DMS 273 treated with DMSO at 0.1 percent for 48 hours (cell line): ENCODE measurements at regions not wholly inside any gene's neighbourhood (a gene's known extent, or its start where the extent isn't known, plus 50 kb on each side); places are given as distances from the start of the nearest gene placed in this dataset.
A peak's percentile ranks its signal among the peaks of the same experiment; 100 is the strongest.

Experiments
- DNase-seq: peaks from one replicate; lab custom pipeline; 2025; lab: John Stamatoyannopoulos, UW

GRCh38 chr11:91810871-91811270, 413.7 kb upstream of the FAT3 start:
- no peak for DNase-seq

DNA sequence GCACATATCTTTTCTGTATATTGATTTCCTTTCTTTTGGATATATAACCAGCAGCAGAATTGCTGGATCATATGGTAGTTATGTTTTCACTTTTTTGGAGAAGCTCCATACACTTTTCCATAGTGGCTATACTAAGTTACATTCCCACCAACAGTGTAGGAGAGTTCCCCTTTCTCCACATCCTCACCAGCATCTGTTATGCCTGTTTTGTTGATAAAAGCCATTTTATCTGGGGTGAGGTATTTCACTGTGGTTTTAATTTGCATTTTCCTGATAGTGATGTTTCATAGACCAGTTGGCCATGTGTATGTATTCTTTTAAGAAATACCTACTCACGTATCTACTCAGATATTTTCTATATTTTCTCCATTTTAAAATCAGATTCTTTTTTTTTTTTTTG, 419.3 kb upstream of the FAT3 start:
- no peak for DNase-seq

DNA sequence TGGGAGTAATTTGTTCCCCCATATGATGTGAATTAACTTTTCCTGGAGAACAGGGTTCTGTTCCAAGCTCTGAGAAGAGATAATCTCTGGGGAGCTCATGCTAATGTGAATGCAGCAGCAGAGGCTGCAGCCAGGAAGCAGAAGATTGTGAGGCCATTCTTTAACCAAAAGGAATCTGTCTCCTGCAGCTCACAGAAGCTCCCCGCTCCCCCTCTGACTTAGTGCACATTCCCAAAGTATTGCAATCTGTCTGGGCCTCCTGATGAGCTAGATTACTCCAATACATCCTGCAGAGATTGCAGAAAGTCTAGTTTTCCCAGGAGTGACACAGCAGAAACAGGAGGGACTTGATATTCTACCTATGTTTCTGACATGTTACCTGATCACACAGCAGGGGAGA, 420.6 kb upstream of the FAT3 start:
- no peak for DNase-seq

GRCh38 chr11:91802475-91802874, 422.1 kb upstream of the FAT3 start:
- DNase-seq, result no peak

DNA sequence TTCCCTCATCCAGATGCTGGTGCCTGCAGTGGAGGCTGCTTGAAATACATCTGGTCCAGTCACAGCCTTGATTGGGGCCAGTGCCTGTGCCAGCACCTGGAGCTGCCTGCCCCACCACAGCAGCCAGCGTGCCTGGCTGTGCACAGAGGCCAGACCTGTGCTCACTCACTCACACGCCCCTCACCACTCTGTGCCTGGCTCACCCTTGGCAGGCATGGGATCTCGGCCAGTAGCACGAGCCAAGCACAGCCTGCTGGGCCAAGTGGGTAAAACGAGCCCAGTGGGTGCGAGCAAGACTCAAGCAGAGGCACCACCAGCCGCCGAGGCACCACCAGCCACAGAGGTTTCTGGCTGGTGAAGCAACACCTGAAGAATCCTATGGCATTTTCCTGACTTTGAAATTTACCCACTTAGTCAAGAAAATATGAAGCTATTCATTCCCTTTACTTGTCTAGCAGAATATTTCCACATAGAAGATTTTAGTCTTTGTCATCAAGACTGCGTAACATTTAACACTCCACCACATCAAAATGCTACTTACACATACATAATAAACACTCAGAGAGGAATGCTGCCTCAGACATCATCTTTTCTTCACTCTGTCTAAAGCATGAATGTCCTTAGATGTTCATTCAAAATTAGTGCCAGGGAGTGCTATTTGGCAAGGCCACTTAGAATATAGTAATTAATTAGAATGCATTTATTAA, 424.3 kb upstream of the FAT3 start:
- no peak for DNase-seq

GRCh38 chr11:91798240-91798639, 426.4 kb upstream of the FAT3 start:
- DNase-seq, result no peak

DNA sequence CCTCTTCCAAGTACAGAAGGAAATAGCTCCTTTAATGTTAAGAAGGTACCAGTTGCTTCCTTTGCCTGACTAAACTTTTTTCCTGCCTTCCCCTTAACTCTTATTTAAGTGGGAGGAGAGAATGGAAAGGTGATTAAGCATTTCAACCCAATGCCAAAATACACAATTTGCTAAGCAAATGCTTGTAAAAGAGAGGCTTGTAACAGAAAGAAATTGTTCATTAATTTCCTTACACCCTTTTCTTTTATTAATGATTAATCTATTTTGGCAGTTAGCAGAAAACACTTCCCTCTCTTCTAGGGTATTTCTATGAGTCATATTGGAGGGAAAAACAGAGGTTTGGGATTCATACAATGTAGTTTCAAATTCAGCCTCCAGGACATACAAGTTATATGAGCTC, 427.6 kb upstream of the FAT3 start:
- no peak for DNase-seq

- DNase-seq, result no peak
Measured at GRCh38 chr11:91795139-91795887, 429.3 kb upstream of the FAT3 start.

DNA sequence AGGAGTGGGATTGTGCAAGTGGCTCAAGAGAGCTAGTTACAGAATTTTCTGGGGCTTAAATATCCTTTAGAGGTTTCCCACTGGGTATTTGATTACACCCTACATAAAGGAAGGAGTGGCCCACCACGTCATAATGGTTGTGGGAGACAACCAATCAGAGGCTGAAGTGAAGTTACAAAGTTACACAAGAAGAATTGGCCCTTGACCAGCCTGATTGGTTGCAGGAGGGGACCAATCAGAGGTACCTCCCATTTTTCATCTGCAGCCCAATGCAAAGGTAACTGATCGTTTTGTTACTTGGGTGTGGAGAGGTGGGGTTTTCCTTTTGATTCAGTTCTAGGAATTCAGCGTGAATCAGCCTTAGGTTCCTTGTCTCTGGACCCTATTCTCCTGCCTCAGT, 430.5 kb upstream of the FAT3 start:
- DNase-seq, result no peak

DNA sequence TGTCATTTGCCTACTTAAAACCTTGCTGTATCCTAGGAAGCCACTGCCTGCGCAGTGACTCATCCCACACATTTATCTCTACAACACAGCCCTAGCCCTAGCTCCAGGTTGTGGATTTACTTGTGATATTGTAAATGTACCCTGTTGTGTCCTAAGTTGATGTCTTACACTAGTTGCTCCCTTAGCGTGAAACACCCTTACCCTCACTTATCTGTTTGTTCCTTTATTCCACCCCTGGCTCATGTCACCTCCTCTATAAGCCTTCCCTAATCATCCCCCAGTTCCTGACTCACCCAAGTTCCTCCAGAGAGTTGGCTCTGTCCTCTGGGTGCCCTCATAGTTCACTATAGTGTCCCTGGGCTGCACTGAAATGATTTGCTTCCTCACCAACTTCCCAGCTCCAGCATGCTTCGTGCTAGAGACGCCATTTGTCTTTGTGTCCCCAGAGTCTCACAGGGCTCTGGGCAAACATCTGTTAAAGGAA, 431.8 kb upstream of the FAT3 start:
- no peak for DNase-seq

- no peak for DNase-seq
Measured at GRCh38 chr11:91791171-91791468, 433.5 kb upstream of the FAT3 start.

- DNase-seq, result no peak
Measured at GRCh38 chr11:91790346-91791170, 434.1 kb upstream of the FAT3 start.

- no peak for DNase-seq
Measured at GRCh38 chr11:91788764-91789163, 435.9 kb upstream of the FAT3 start.

- DNase-seq, result no peak
Measured at GRCh38 chr11:91786097-91786496, 438.5 kb upstream of the FAT3 start.

- no peak for DNase-seq
Measured at GRCh38 chr11:91783173-91783572, 441.4 kb upstream of the FAT3 start.

GRCh38 chr11:91778758-91779157, 445.9 kb upstream of the FAT3 start:
- DNase-seq, result no peak

DNA sequence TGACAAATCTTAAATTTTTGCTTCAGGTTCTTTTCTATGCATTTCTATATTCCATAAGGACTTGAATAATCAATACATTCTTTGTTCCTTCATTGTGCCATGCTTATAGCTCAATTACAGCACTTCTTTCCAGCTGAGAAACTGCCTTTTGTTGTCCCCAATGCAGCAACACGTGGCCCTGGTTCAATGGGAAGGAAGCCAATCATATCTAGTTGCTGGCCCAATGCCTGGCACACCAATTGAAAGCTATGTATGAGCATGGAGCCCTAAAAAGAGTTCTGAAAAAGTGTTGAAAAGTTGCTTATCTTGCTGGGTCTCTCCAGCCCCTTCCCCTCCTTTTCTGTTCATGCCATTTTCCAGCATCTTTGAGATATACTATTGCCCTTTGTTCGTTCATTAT, 448.0 kb upstream of the FAT3 start:
- DNase-seq, result no peak

- DNase-seq, result no peak
Measured at GRCh38 chr11:91773090-91773489, 451.5 kb upstream of the FAT3 start.

DNA sequence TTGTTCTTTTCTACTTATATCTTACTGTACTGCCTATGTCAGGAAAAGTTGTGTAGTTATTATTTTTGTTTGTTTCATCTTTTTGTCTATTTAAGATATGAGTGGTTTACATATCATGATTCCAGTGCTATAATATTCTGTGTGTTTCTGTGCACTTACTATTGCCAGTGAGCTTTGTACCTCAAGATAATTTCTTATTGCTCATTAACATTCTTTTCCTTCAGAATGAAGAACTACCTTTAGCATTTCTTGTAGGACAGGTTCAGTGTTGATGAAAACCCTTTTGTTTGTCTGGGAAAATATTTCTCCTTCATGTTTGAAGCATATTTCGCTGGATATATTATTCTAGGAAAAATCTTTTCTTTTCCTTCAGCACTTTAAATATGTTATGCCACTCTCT, 452.7 kb upstream of the FAT3 start:
- DNase-seq, result no peak

DNA sequence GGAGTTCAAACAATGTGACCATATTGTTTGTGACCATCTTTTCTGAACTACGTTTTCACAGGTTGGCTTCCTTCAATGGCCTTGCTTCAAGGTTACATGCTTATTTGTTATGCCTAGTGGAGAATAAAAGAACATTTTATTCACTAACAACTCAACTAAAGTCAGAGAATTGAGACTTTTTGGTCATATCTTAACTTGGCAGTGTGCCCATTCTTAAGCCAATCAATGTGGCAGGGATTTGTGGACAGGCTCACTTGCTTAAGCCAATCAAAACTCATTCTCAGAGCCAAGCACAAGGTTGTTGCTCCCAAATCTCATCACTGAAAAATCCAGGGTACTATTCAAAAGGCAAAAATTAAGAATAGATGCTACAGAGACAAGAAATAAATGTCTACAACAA, 455.8 kb upstream of the FAT3 start:
- no peak for DNase-seq

DNA sequence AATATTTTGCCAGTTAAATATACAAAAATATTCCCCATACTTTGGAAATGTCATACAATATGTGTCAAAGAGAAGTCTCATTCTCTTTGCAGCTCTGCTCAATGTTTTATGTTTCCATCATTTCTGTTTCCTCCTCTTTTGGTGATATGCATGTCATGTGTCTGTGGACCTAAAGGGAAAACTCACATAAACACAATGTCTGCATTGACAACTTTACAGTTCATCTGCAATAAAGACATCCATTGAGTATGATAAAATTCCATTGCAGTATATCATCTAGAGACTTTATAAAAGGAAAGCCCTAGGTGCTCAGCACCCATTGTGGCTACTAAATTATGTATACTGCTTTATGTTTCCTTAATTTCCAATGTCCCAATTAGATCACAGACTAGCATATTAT, 461.3 kb upstream of the FAT3 start:
- DNase-seq, result no peak

GRCh38 chr11:91761406-91762025, 463.1 kb upstream of the FAT3 start:
- DNase-seq, result peak; percentile 1
